GM23338 (cell line): ENCODE measurements at regions not wholly inside any gene's neighbourhood (a gene's known extent, or its start where the extent isn't known, plus 50 kb on each side); places are given as distances from the start of the nearest gene placed in this dataset.

Source experiments
- ATAC-seq: fragments of 200-7000 bp; cut with Tn5 transposase; 3 replicates; pipeline ENCODE4 v1.9.1; 2020
- DNase-seq: peaks from one replicate; pipeline ENCODE4 v3.0.0-alpha.2; 2015; ENCODE audit warnings: low spot score
- H2AFZ ChIP-seq: fragments of 200-600 bp; sonication (generic); 2 replicates; pipeline ENCODE4 v1.8.0; 2016; ENCODE audit warnings: antibody characterized with exemption, mild to moderate bottlenecking, moderate library complexity
- H3F3A ChIP-seq: fragments of 200-600 bp; sonication (generic); replicated peaks from 2 replicates; pipeline ENCODE4 v1.8.0; 2017; ENCODE audit warnings: antibody characterized with exemption, mixed run types, low read depth
- H3K27ac ChIP-seq: fragments of 200-600 bp; sonication (generic); 2 replicates; pipeline ENCODE4 v1.6.1; 2016; ENCODE audit warnings: low read depth
- H3K27me3 ChIP-seq: fragments of 200-600 bp; sonication (generic); 2 replicates; pipeline ENCODE4 v1.8.0; 2016; ENCODE audit warnings: mild to moderate bottlenecking, mixed run types, moderate library complexity; ENCODE audit not compliant: insufficient read depth
- H3K36me3 ChIP-seq: fragments of 200-600 bp; sonication (generic); 2 replicates; pipeline ENCODE4 v1.8.0; 2016; ENCODE audit warnings: mild to moderate bottlenecking; ENCODE audit not compliant: insufficient read depth
- H3K4me1 ChIP-seq: fragments of 200-600 bp; sonication (generic); 2 replicates; pipeline ENCODE4 v1.8.0; 2016; ENCODE audit warnings: mild to moderate bottlenecking, moderate library complexity; ENCODE audit not compliant: insufficient read depth
- H3K4me2 ChIP-seq: fragments of 200-600 bp; sonication (generic); 2 replicates; pipeline ENCODE4 v1.7.1; 2017; ENCODE audit warnings: mixed run types
- H3K4me3 ChIP-seq: fragments of 200-600 bp; sonication (generic); 2 replicates; pipeline ENCODE4 v1.6.1; 2016; ENCODE audit warnings: mixed run types
- H3K79me2 ChIP-seq: fragments of 200-600 bp; sonication (generic); replicated peaks from 2 replicates; pipeline ENCODE4 v1.8.0; 2017; ENCODE audit warnings: mild to moderate bottlenecking; ENCODE audit not compliant: insufficient read depth
- H3K9me2 ChIP-seq: fragments of 200-600 bp; sonication (generic); 2 replicates; pipeline ENCODE4 v1.8.0; 2017; ENCODE audit not compliant: insufficient read depth
- H4K20me1 ChIP-seq: fragments of 200-600 bp; sonication (generic); replicated peaks from 2 replicates; pipeline ENCODE4 v1.8.0; 2017; ENCODE audit warnings: mild to moderate bottlenecking; ENCODE audit not compliant: insufficient read depth
- H3K27ac Mint-ChIP-seq: 2 replicates; pipeline ENCODE4 v1.8.0; 2020; ENCODE audit warnings: inconsistent platforms, mild to moderate bottlenecking, moderate library complexity, mixed read lengths
- H3K27me3 Mint-ChIP-seq: 3 replicates; pipeline ENCODE4 v1.8.0; 2022; ENCODE audit warnings: low read depth, mild to moderate bottlenecking, moderate library complexity, mixed read lengths, inconsistent platforms; ENCODE audit not compliant: insufficient read depth, poor library complexity
- H3K36me3 Mint-ChIP-seq: 3 replicates; pipeline ENCODE4 v1.8.0; 2021; ENCODE audit warnings: low read depth, mild to moderate bottlenecking, inconsistent platforms, moderate library complexity, mixed read lengths
- H3K4me1 Mint-ChIP-seq: 3 replicates; pipeline ENCODE4 v1.8.0; 2020; ENCODE audit warnings: mild to moderate bottlenecking, inconsistent platforms, mixed read lengths
- H3K4me3 Mint-ChIP-seq: 3 replicates; pipeline ENCODE4 v1.8.0; 2021; ENCODE audit warnings: moderate library complexity, mild to moderate bottlenecking, inconsistent platforms, mixed read lengths
- H3K9me3 Mint-ChIP-seq: 3 replicates; pipeline ENCODE4 v1.8.0; 2020; ENCODE audit warnings: moderate library complexity, mild to moderate bottlenecking, inconsistent platforms, mixed read lengths
- ETS1 ChIP-seq: IDR thresholded peaks from 2 replicates; pipeline ENCODE4 v1.6.1; 2016; ENCODE audit warnings: antibody characterized with exemption
- ZNF114 ChIP-seq: fragments of 250-450 bp; sonication (Bioruptor Pico); IDR thresholded peaks from 2 replicates; pipeline ENCODE4 v1.5.0; 2020; ENCODE audit warnings: mild to moderate bottlenecking, moderate library complexity
- TF ChIP-seq, protein P1 (sequence below): fragments of 250-450 bp; sonication (Bioruptor Pico); IDR thresholded peaks from 2 replicates; pipeline ENCODE4 v1.5.0; 2020; ENCODE audit warnings: mild to moderate bottlenecking, moderate library complexity

- TF ChIP-seq ETS1 = no peak
- no peak for TF ChIP-seq ZNF114 (CRISPR knock-in tag)
These were observed 288.8 kb downstream of the CENPC start (continued) for GRCh38 chr4:67256388-67257043.

- ATAC-seq (no peak), DNase-seq (no peak)
- Histone ChIP-seq H3K4me1 (no peaks in the 10 kb centered on the region), H3F3A (no peaks in the 10 kb centered on the region), H3K27me3 (no peaks in the 10 kb centered on the region), H3K27ac (no peak overlapping the region), H3K4me3 (no peak overlapping the region), H3K79me2 (no peaks in the 10 kb centered on the region), H4K20me1 (no peaks in the 10 kb centered on the region), H3K36me3 (no peaks in the 10 kb centered on the region), H3K4me2 (no peak overlapping the region), H2AFZ (no peak overlapping the region), H3K9me2 (no peaks in the 10 kb centered on the region)
- H3K36me3 Mint-ChIP-seq = no peaks in the 10 kb centered on the region
- no peak overlapping the region for H3K4me3 Mint-ChIP-seq
- H3K4me1 Mint-ChIP-seq = no peaks in the 10 kb centered on the region
- no peaks in the 10 kb centered on the region for H3K27me3 Mint-ChIP-seq
- TF ChIP-seq, protein P1, sequence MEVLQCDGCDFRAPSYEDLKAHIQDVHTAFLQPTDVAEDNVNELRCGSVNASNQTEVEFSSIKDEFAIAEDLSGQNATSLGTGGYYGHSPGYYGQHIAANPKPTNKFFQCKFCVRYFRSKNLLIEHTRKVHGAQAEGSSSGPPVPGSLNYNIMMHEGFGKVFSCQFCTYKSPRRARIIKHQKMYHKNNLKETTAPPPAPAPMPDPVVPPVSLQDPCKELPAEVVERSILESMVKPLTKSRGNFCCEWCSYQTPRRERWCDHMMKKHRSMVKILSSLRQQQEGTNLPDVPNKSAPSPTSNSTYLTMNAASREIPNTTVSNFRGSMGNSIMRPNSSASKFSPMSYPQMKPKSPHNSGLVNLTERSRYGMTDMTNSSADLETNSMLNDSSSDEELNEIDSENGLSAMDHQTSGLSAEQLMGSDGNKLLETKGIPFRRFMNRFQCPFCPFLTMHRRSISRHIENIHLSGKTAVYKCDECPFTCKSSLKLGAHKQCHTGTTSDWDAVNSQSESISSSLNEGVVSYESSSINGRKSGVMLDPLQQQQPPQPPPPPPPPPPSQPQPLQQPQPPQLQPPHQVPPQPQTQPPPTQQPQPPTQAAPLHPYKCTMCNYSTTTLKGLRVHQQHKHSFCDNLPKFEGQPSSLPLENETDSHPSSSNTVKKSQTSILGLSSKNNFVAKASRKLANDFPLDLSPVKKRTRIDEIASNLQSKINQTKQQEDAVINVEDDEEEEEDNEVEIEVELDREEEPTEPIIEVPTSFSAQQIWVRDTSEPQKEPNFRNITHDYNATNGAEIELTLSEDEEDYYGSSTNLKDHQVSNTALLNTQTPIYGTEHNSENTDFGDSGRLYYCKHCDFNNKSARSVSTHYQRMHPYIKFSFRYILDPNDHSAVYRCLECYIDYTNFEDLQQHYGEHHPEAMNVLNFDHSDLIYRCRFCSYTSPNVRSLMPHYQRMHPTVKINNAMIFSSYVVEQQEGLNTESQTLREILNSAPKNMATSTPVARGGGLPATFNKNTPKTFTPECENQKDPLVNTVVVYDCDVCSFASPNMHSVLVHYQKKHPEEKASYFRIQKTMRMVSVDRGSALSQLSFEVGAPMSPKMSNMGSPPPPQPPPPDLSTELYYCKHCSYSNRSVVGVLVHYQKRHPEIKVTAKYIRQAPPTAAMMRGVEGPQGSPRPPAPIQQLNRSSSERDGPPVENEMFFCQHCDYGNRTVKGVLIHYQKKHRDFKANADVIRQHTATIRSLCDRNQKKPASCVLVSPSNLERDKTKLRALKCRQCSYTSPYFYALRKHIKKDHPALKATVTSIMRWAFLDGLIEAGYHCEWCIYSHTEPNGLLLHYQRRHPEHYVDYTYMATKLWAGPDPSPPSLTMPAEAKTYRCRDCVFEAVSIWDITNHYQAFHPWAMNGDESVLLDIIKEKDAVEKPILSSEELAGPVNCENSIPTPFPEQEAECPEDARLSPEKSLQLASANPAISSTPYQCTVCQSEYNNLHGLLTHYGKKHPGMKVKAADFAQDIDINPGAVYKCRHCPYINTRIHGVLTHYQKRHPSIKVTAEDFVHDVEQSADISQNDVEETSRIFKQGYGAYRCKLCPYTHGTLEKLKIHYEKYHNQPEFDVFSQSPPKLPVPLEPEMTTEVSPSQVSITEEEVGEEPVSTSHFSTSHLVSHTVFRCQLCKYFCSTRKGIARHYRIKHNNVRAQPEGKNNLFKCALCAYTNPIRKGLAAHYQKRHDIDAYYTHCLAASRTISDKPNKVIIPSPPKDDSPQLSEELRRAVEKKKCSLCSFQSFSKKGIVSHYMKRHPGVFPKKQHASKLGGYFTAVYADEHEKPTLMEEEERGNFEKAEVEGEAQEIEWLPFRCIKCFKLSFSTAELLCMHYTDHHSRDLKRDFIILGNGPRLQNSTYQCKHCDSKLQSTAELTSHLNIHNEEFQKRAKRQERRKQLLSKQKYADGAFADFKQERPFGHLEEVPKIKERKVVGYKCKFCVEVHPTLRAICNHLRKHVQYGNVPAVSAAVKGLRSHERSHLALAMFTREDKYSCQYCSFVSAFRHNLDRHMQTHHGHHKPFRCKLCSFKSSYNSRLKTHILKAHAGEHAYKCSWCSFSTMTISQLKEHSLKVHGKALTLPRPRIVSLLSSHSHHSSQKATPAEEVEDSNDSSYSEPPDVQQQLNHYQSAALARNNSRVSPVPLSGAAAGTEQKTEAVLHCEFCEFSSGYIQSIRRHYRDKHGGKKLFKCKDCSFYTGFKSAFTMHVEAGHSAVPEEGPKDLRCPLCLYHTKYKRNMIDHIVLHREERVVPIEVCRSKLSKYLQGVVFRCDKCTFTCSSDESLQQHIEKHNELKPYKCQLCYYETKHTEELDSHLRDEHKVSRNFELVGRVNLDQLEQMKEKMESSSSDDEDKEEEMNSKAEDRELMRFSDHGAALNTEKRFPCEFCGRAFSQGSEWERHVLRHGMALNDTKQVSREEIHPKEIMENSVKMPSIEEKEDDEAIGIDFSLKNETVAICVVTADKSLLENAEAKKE (CRISPR knock-in tag) = no peak
- H3K9me3 Mint-ChIP-seq = no peaks in the 10 kb centered on the region
- H3K27ac Mint-ChIP-seq = no peak overlapping the region
These were observed 295.0 kb downstream of the CENPC start for GRCh38 chr4:67250131-67250896.
